Caco-2 (cell line): ENCODE measurements at regions not wholly inside any gene's neighbourhood (a gene's known extent, or its start where the extent isn't known, plus 50 kb on each side); places are given as distances from the start of the nearest gene placed in this dataset.
A peak's percentile ranks its signal among the peaks of the same experiment; 100 is the strongest.

ENCODE experiments used
- BruUV-seq: library from RNA; stranded (reverse); fragments of 400-500 nt; replicated peaks from 2 replicates; lab custom pipeline; 2021; lab: Mats Ljungman, UMichigan
- CTCF ChIA-PET: fragments of 300-600 bp; sonication (Branson Sonifier 250); formaldehyde crosslinking; loops from one replicate; lab custom pipeline; 2022; ENCODE audit warnings: antibody characterized with exemption; lab: Charles Lee
- POLR2A ChIA-PET: fragments of 300-600 bp; sonication (Branson Sonifier 250); formaldehyde crosslinking; loops from one replicate; lab custom pipeline; 2022; ENCODE audit warnings: antibody characterized with exemption; lab: Charles Lee
- DNase-seq, 2 experiments: peaks; one replicate each; pipeline versions ENCODE4 v3.0.0 to v3.0.0-alpha.2; 2020 to 2022
- H3K27me3 ChIP-seq: replicated peaks from 2 replicates; pipeline ENCODE4 v1.6.0; 2011; ENCODE audit warnings: low read length; ENCODE audit not compliant: control insufficient read depth, insufficient read depth
- H3K36me3 ChIP-seq: 2 replicates; pipeline ENCODE4 v1.5.1; 2011; ENCODE audit warnings: low read length; ENCODE audit not compliant: control insufficient read depth, insufficient read depth
- H3K4me1 ChIP-seq: fragments of 250-450 bp; sonication (Bioruptor Pico); 2 replicates; pipeline ENCODE4 v1.5.1; 2020; ENCODE audit warnings: mild to moderate bottlenecking
- H3K4me3 ChIP-seq: 2 replicates; pipeline ENCODE4 v1.5.1; 2011; ENCODE audit warnings: low read depth, mild to moderate bottlenecking, control low read depth, low read length
- H3K9me3 ChIP-seq: fragments of 250-450 bp; sonication (Bioruptor Pico); 2 replicates; pipeline ENCODE4 v1.5.1; 2020; ENCODE audit warnings: mild to moderate bottlenecking, moderate library complexity
- H3K27ac Mint-ChIP-seq: one replicate; pipeline ENCODE4 v1.8.0; 2022; ENCODE audit warnings: mixed read lengths; ENCODE audit not compliant: unreplicated experiment
- H3K27me3 Mint-ChIP-seq: one replicate; pipeline ENCODE4 v1.8.0; 2022; ENCODE audit warnings: mixed read lengths; ENCODE audit not compliant: insufficient read depth, unreplicated experiment
- H3K36me3 Mint-ChIP-seq: one replicate; pipeline ENCODE4 v1.8.0; 2022; ENCODE audit warnings: mild to moderate bottlenecking, mixed read lengths; ENCODE audit not compliant: insufficient read depth, unreplicated experiment
- H3K4me1 Mint-ChIP-seq: one replicate; pipeline ENCODE4 v1.8.0; 2022; ENCODE audit warnings: low read depth, mixed read lengths; ENCODE audit not compliant: unreplicated experiment
- H3K4me3 Mint-ChIP-seq: one replicate; pipeline ENCODE4 v1.8.0; 2022; ENCODE audit warnings: mild to moderate bottlenecking, moderate library complexity, mixed read lengths; ENCODE audit not compliant: unreplicated experiment
- H3K9me3 Mint-ChIP-seq: one replicate; pipeline ENCODE4 v1.8.0; 2022; ENCODE audit warnings: mixed read lengths; ENCODE audit not compliant: unreplicated experiment
- CTCF ChIP-seq, 2 experiments: fragments of 200-600 bp in 1 of 2; IDR thresholded peaks; 1 replicate in 1 of 2; 2 replicates in 1 of 2; pipeline versions ENCODE4 v1.5.1 to v1.8.0; 2011 to 2022; ENCODE audit warnings: antibody characterized with exemption in 1 of 2, control low read depth in 1 of 2, inconsistent platforms in 1 of 2, low read depth in 1 of 2, low read length in 1 of 2, mild to moderate bottlenecking in 1 of 2, moderate library complexity in 1 of 2; ENCODE audit not compliant: insufficient read depth in 1 of 2, severe bottlenecking in 1 of 2, unreplicated experiment in 1 of 2
- intact Hi-C: fragments of 100-400 bp; cut with micrococcal nuclease; formaldehyde crosslinking; loops from one replicate; pipeline ENCODE4 v1.10.0; 2022; ENCODE audit not compliant: unreplicated experiment

DNA sequence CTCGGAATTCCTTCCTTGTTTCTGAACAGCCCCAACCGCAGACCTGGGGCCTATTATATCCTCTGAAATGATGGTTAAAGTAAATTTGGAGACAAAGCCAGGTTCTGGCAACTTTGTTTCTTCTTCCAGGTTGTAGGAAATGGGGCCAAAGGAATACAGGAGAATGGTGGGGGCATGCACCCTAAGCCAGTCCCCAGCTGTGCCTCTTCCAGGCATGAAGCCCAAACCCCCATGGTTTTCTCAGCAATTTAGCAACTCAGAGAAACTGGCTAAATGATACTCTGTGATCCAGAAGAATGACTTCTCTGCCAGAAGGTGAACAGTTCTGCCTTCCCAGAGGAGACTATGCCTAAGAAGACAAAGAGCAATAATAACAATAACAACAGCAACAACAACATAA is 635.0 kb upstream of the FANCL start:
- Histone ChIP-seq H3K27me3 (no peaks in the 10 kb centered on the region), H3K36me3 (no peaks in the 10 kb centered on the region), H3K9me3 (no peaks in the 10 kb centered on the region), H3K4me3 (no peak overlapping the region), H3K4me1 (no peaks in the 10 kb centered on the region)
- no TSS peak for BruUV-seq
- no peaks in the 10 kb centered on the region for H3K9me3 Mint-ChIP-seq
- H3K27ac Mint-ChIP-seq: no peak overlapping the region
- H3K4me3 Mint-ChIP-seq: no peak overlapping the region
- intact Hi-C loops: loop anchor here (10.0 kb wide), 1 partner anchor 301 kb away; no protein-coding TSS in a partner anchor
- no peak for DNase-seq
- TF ChIP-seq CTCF (IDR thresholded peaks at IDR 0.05; ENCODE audit: insufficient read depth in 1 of 2, low read depth in 1 of 2, low read length in 1 of 2, severe bottlenecking in 1 of 2, unreplicated experiment in 1 of 2): no peak
- POLR2A ChIA-PET: no interaction called here
- H3K4me1 Mint-ChIP-seq: no peaks in the 10 kb centered on the region
- no peaks in the 10 kb centered on the region for H3K36me3 Mint-ChIP-seq
- CTCF ChIA-PET: no interaction called here
- peaks cover 2% of the 10 kb centered on the region for H3K27me3 Mint-ChIP-seq

GRCh38 chr2:58875436-58875835 is 634.3 kb upstream of the FANCL start:
- no peaks in the 10 kb centered on the region for H3K27me3 ChIP-seq
- H3K27ac Mint-ChIP-seq: no peak overlapping the region
- no peaks in the 10 kb centered on the region for H3K9me3 Mint-ChIP-seq
- no peak for TF ChIP-seq CTCF (IDR thresholded peaks at IDR 0.05; ENCODE audit: insufficient read depth in 1 of 2, low read depth in 1 of 2, low read length in 1 of 2, severe bottlenecking in 1 of 2, unreplicated experiment in 1 of 2)
- H3K4me1 ChIP-seq: no peaks in the 10 kb centered on the region
- H3K36me3 ChIP-seq: no peaks in the 10 kb centered on the region
- BruUV-seq: no TSS peak
- no peak for DNase-seq
- H3K36me3 Mint-ChIP-seq: no peaks in the 10 kb centered on the region
- H3K4me1 Mint-ChIP-seq: no peaks in the 10 kb centered on the region
- intact Hi-C loops: loop anchor here (10.0 kb wide), 1 partner anchor 301 kb away; no protein-coding TSS in a partner anchor
- H3K9me3 ChIP-seq: no peaks in the 10 kb centered on the region
- peaks cover 2% of the 10 kb centered on the region for H3K27me3 Mint-ChIP-seq
- ChIA-PET POLR2A (no interaction called here), CTCF (no interaction called here)
- H3K4me3 ChIP-seq: no peak overlapping the region
- no peak overlapping the region for H3K4me3 Mint-ChIP-seq

DNA sequence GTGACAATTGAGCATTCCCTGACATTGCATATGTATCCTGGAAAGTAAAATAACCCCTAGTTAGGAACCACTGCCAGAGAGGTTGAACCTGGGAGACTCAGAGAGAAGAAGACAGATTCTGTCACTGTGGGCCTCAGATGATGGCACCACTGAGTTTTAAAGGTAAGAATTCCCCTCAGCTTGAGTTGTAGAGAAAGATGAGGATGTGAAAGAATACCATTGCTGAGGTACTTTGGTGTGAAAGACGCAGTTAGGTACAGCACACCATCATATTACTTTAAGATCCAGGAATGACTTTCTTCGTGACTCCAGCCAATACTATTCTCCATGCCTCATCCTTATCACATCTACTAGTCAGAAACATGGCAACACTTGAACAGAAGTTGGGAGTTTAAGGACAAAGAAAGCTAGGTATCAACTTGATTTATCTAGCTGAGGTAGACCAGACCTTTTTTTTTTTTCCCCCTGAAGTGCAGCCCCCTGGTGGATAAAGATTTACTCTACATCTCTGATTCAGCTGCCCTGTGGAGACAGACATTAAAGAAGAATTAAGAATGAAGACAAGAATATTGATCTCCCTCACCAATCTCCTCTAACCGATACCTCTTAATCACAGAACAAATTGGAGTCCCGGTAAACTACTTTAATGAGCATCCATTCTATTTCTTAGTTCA is 630.5 kb upstream of the FANCL start:
- Mint-ChIP-seq H3K36me3 (no peaks in the 10 kb centered on the region), H3K27me3 (no peaks in the 10 kb centered on the region), H3K9me3 (no peaks in the 10 kb centered on the region), H3K27ac (no peak overlapping the region), H3K4me3 (no peak overlapping the region), H3K4me1 (no peaks in the 10 kb centered on the region)
- Histone ChIP-seq H3K4me1 (no peaks in the 10 kb centered on the region; the same call in 1 of the 2 replicates), H3K36me3 (no peaks in the 10 kb centered on the region), H3K4me3 (no peak overlapping the region), H3K9me3 (no peaks in the 10 kb centered on the region), H3K27me3 (no peaks in the 10 kb centered on the region)
- intact Hi-C loops: loop anchor here (1.0 to 10.0 kb wide), 5 partner anchors 29 to 297 kb away; no protein-coding TSS in a partner anchor
- peak; percentile 22 to 28 for TF ChIP-seq CTCF (IDR thresholded peaks at IDR 0.05; ENCODE audit: insufficient read depth in 1 of 2, low read depth in 1 of 2, low read length in 1 of 2, severe bottlenecking in 1 of 2, unreplicated experiment in 1 of 2)
- no TSS peak for BruUV-seq
- POLR2A ChIA-PET: no interaction called here
- CTCF ChIA-PET: interaction anchor here (0.7 to 1.4 kb wide), 4 partner anchors 16 to 300 kb away, joined by 3 to 7 read pairs (median 3); no protein-coding TSS in a partner anchor
- DNase-seq: peak in 1 of 2 experiments; percentile 28
